MM.1S (cell line): ENCODE measurements at regions not wholly inside any gene's neighbourhood (a gene's known extent, or its start where the extent isn't known, plus 50 kb on each side); places are given as distances from the start of the nearest gene placed in this dataset.

Experiments used
- CTCF ChIP-seq: fragments of 300-600 bp; sonication (generic); IDR thresholded peaks from 2 replicates; pipeline ENCODE4 v1.5.1; 2016; ENCODE audit warnings: antibody characterized with exemption, low read length, mixed read lengths
- EZH2 ChIP-seq: fragments of 300-600 bp; sonication (generic); optimal IDR thresholded peaks from 2 replicates; pipeline ENCODE3; 2017; ENCODE audit warnings: low read depth, mild to moderate bottlenecking, antibody characterized with exemption, low read length, mixed read lengths

GRCh38 chr4:103375278-103375677 is 177.1 kb upstream of the CENPE start:
- TF ChIP-seq CTCF (no peak), EZH2 (no peak)
